HG02571 (cell line): ENCODE measurements at regions not wholly inside any gene's neighbourhood (a gene's known extent, or its start where the extent isn't known, plus 50 kb on each side); places are given as distances from the start of the nearest gene placed in this dataset.

Source experiments
- ATAC-seq: cut with Tn5 transposase; IDR thresholded peaks from one replicate; pipeline ENCODE4 v1.9.1; 2021; ENCODE audit warnings: mild to moderate bottlenecking, moderate library complexity; ENCODE audit not compliant: unreplicated experiment

DNA sequence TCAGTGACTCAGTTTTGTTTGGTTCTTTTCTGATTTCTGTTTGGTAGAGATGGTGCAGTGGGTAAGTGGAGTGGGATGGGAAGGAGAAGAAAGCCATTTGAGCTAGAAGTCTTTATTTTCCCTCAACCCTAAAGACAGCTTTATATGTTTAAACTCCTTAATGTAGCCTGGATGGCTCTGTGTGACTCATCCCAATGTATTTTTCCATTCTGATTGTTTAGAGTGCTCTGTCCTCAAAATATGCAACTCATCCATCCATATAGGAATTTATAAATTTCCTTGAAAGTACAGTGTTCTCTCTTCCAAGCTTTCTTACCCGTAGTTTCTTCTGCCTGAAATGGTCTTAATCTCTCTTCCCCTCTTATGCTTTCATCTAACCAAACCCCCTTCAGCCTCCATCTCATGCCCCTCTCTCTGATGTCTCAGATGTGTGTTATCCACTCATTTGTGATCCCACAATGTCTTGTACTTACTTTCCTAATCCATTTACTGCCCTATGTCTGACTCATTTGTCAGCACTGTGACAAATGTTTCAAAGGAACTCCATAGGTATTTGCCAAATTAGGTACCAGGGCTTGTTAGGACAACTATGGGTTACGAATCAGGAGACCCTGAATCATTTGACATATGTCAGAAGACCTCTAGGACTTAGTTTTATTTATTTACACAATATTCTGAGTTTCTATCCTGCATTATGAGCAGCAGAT, 217.5 kb upstream of the SGCD start:
- no peak for ATAC-seq

DNA sequence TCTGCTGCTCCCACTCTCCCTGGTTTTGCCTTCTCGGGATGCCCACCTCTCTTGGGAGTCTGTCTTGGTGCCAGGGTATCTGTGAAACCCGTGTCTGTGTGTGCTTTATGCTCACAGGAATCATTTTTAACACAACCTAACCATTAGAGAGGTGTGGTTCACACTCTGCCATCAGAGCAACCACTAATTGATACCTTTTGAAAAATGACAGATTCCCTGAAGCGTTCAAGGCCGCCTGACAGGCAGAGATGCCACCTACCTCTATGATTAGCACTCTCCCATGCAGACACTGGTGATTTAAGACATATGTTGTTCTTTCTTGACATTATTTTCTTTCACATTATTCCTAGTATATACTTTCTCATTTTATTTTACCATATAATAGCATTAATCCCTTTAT, 207.3 kb upstream of the SGCD start:
- no peak for ATAC-seq

DNA sequence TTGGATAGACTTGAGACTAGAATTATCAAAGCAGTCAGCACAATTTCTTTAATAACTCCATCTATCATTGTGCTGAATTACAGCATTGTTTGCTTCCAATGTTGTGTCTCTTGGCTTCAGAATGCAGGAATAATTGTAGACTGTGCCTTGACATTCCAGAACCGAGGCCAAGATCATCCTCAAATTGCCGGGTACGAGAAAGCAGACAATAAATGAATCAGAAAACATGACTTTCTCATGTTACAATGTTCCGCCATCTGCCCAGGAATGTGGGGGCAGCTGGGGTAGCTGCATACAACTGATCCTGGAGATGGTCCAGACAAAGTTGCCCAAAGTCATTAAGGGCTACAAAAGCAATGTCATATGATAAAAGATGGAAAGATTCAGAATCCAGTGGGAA, 206.2 kb upstream of the SGCD start:
- no peak for ATAC-seq

DNA sequence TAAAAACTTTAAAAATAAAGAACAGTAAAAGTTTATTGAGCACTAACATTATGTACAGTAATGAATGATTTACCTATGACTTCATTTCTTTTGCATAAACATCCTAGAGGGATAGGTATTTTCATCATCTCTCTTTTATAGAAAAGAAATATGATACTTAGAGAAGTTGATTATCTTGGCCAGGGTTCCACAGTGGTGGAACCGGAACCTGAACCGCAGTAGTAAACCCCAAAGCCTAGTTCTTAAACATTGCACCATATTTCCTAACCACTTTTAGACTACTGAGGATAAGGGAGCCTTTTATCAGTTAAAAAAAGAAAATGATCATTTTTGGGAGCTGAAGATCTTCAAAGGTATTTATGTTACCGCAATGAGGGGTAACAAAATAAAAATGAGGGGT, 205.7 kb upstream of the SGCD start:
- no peak for ATAC-seq

DNA sequence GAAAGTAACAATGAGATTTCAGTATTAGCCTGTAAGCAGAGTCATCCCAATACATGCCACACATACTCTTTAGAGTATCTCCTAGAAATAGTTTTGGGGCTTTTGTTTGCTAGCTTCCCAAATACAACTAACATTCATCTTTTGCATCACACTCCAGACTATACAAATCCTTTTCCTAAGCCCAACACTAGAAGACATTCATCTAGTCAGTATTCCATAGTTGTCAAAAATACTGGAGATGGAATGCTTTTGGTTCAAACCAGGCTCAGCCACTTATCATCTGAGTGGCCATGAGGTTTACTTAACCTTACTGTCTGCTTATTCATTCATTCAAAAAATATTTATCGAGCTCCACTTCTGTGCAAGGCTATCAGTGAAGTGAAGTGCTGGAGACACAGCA, 205.1 kb upstream of the SGCD start:
- no peak for ATAC-seq

DNA sequence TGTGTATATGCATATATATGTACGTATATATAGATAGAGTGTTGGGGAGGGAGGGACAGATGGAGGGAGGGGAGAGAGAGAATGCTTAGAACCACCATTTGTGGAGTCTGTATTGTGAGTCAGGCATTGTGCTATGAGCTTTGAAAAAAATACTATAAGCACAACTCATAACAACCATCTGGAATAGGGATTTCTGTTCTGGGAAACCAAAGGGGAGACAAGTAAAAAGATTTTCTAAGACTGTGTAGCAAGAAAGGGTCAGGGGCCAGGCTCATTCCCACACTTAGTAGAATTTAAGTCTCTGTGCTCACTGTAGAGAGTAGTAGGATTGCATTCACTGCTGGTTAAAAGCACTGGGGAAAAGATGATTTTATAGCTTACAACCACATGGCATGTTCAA, 202.3 kb upstream of the SGCD start:
- no peak for ATAC-seq

DNA sequence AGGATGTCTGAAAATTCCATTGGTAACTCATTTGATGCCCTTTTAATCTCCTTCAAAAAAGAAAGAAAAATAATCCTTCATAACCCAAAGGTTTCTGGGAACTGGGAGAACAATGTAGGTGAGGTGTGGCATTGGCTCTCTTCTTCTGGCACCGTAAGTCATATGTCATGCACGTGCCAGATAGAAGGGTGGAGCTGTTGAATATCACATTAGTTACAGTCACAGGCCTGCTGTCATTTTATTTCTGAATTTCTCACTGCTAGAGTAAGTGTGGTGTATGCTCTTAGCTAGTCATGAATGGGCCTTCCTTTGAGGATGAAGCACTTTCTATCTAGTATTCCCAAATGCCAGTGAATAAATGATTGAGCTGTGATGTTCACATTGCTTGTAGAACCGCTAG, 201.8 kb upstream of the SGCD start:
- ATAC-seq = no peak

DNA sequence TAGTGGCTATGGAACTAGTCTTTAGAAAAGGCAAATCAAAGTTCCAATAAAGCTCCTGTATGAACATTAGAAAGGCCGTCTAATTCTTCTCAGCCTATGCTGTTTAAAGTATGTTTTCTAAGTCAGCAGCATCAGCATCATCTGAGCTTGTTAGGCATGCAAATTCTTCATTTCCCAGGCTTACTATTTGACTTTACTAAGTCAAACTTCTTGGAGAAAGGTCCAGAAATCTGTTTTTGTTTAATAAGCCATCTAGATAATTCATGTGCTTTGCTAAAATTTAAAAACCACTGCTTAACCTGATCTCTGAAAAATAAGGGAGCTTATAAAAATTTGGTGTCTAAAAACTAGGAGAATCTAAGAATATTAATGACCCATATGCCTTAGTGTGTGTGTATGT, 200.2 kb upstream of the SGCD start:
- no peak for ATAC-seq

- ATAC-seq = no peak
Observed at GRCh38 chr5:156128026-156128425, 198.9 kb upstream of the SGCD start.

- no peak for ATAC-seq
Observed at GRCh38 chr5:156134216-156134615, 192.7 kb upstream of the SGCD start.

- ATAC-seq = no peak
Observed at GRCh38 chr5:156135531-156135930, 191.4 kb upstream of the SGCD start.

GRCh38 chr5:156137071-156137869, 189.7 kb upstream of the SGCD start:
- no peak for ATAC-seq

DNA sequence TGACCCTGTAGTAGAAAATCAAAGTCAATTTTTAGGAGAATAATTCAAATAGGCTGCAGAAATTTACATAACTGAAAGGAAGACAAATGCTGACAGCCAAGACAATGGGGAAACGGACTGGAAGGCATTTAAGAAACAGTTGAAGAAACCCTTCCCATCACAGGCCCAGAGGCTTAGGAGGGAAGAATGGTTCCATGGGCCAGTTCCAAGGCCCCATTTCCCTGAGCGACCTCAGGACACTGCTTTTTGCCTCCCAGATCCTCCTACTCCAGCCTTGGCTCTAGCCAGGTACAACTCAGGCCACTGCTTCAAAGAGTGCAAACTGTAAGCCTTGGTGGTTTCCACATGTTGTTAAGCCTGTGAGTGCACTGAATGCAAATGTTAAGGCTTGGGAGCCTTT, 184.1 kb upstream of the SGCD start:
- ATAC-seq = no peak

GRCh38 chr5:156147261-156147943, 179.6 kb upstream of the SGCD start:
- no peak for ATAC-seq

GRCh38 chr5:156147944-156148285, 179.0 kb upstream of the SGCD start:
- no peak for ATAC-seq

GRCh38 chr5:156148301-156148700, 178.7 kb upstream of the SGCD start:
- ATAC-seq = no peak

DNA sequence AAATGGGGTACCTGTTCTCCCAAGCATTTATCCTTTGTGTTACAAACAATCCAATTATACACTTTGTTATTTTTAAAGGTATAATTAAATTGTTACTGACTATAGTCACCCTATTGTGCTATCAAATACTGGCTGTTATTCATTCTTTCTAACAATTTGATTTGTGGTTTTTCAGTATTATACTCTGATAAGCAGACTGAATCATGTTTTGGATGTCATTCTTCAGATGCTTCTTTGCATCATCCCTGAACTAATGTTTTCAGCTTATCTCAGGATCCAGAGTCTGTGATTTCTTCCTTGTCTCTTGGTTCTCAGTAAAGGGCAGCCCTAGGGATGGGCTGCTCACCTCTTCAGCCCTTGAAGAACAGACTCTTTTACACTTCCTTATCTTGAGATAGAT, 177.8 kb upstream of the SGCD start:
- no peak for ATAC-seq

DNA sequence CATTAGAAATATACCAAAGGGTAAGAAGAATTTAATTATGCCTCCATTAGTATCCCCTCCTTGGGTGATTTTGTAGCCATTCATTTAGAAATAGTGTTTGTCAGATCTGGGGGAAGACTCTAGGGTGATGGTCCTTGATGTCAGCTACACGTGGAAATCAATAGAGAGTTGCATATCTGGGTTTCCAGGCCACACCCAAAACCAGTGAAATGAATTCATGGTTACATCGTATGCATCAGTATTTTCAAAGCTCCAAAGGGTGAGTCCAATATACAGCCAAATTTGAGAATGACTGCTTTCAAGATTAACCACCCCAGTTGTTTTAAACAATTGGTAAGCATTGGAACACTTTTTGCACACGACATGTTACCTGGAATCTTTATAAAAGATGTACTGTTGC, 173.4 kb upstream of the SGCD start:
- no peak for ATAC-seq

DNA sequence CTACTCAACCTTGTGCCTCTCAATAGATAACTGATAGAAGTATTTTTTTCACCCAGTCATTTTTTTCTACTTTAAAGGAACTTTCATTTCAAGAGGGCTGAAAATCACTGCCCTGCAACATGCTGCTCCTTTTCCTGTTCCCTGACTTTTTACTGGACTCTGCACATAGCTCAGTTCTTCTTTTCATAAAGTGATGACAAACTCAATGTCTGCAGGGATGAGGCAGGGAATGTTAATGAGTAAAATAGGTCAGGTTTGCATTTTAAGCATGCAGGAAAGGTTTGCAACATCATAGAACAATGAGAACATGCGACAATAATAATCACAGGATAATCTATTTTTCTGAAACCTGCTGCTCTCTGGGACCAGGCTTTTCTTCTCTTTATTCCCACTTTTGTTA, 172.2 kb upstream of the SGCD start:
- no peak for ATAC-seq

- ATAC-seq = no peak
Observed at GRCh38 chr5:156155598-156155997, 171.4 kb upstream of the SGCD start.

GRCh38 chr5:156164306-156164705, 162.7 kb upstream of the SGCD start:
- ATAC-seq = no peak

DNA sequence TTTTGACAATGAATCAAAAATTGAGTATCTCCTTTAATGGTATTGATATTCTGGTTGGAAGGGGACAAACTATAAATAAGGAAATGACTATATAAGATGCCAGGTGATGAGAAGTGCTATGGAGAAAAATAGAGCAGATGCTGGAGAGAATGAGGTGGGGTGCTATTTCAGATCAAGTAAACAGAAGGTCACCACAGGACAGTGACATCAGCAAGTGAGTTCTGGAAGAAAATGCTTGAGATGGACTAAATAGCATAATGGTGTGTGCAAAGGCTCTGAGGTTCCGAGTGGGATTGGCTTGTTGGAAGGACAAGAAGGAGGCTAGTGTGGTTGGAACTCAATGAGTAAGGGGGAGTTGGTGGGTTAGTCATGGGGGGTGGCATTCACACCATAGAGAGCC, 157.5 kb upstream of the SGCD start:
- no peak for ATAC-seq
